Cardiac fibroblast (primary cell): ENCODE measurements at regions not wholly inside any gene's neighbourhood (a gene's known extent, or its start where the extent isn't known, plus 50 kb on each side); places are given as distances from the start of the nearest gene placed in this dataset.
"Not testable (repeated sequence)": the region's sequence is repeated elsewhere in the genome, so short reads cannot be mapped to it uniquely, and the experiment has no call there.

Source experiments
- DNase-seq, 2 donors: peaks; one replicate each; pipeline versions ENCODE4 v3.0.0 to v3.0.0-alpha.2; 2010; ENCODE audit warnings: low read depth in 2 of 2
- H3K4me3 ChIP-seq, 2 donors: replicated peaks in 1 of 2; 1 replicate in 1 of 2; 2 replicates in 1 of 2; pipeline ENCODE4 v1.5.1; 2011; ENCODE audit warnings: low read depth in 2 of 2, low read length in 2 of 2, mild to moderate bottlenecking in 2 of 2, moderate library complexity in 1 of 2
- TF ChIP-seq, protein P1 (sequence below): IDR thresholded peaks from one replicate; pipeline ENCODE4 v1.5.1; 2011; ENCODE audit warnings: low read depth, mild to moderate bottlenecking, low read length, inconsistent platforms

DNA sequence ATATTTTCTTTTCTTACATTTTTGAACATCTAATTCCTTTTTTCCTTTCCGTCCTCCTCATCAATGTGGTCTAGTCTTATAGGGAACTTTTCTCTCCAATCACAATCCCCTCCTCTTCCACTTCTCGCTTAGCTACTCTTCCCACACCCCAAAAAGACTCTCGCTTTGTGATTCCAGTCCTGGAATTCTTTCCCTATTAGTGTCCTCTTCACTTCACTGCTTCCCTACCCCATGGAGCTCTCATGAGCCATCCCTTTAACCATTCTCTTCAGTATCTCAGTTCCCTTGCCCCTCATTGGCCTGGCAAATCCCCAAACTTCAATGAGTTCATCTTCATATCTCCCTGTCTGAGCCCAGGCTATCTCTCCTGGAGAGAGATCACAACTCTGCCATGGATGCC lies 55.3 kb upstream of the CEP85L start:
- H3K4me3 ChIP-seq, result no peak overlapping the region
- DNase-seq, result no peak
- TF ChIP-seq, protein P1, sequence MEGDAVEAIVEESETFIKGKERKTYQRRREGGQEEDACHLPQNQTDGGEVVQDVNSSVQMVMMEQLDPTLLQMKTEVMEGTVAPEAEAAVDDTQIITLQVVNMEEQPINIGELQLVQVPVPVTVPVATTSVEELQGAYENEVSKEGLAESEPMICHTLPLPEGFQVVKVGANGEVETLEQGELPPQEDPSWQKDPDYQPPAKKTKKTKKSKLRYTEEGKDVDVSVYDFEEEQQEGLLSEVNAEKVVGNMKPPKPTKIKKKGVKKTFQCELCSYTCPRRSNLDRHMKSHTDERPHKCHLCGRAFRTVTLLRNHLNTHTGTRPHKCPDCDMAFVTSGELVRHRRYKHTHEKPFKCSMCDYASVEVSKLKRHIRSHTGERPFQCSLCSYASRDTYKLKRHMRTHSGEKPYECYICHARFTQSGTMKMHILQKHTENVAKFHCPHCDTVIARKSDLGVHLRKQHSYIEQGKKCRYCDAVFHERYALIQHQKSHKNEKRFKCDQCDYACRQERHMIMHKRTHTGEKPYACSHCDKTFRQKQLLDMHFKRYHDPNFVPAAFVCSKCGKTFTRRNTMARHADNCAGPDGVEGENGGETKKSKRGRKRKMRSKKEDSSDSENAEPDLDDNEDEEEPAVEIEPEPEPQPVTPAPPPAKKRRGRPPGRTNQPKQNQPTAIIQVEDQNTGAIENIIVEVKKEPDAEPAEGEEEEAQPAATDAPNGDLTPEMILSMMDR, result no peak

DNA sequence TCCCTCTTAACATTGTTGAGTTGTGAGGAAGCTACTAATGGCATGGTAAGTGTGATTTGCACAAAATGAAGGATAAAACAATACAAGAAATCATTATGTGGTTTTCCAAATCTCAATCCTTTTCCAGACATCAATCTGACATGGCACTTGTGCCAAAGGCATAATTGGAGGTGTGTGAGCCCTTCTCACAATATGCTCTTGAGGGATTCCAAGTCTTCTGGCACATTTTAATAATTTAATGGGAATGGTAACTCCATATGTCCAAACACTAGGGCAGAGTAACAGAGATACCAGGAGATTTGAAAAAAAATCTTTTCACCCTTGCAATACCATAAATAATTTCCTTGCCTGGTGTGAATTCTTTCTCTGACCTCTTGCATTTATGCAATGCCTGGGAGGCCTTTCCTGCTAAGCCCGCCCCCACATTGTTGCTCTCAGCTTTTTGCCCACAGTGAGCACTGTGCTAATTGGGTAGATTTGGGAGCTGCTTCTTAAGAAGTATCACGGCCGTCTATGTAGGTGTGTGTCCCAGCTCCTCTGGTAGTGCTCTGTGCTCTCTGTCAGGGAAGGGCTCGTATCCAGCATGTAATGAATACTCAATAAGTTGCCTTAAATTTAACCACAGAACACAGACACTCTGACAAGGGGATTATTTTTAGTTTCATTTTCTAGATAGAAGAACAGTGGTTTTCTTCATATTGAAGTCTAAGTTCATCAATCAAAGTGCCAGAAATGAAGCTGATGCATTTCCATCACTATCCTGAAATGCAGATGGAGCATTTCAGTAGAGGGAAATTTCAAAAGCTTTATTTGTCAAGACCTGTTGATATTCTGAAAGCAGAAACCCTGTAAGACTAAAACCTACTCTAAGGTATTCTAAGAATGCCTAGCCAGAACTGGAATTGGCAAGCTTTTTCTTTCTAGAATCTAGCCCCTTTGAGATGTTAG lies 54.4 kb upstream of the CEP85L start:
- peak; percentile 69 to 88 for DNase-seq
- peak overlapping the region; percentile 8 to 37 for H3K4me3 ChIP-seq
- TF ChIP-seq, protein P1, result no peak

- peak; percentile 49 to 59 for DNase-seq
- H3K4me3 ChIP-seq, result no peak overlapping the region
Observed at GRCh38 chr6:118704915-118705314, 53.5 kb upstream of the CEP85L start.

GRCh38 chr6:118701260-118701659 lies 49.9 kb upstream of the CEP85L start:
- not testable (repeated sequence) for H3K4me3 ChIP-seq, DNase-seq

More at GRCh38 chr6:118704915-118705314, 53.5 kb upstream of the CEP85L start:
- TF ChIP-seq, protein P1, result no peak
